Activated CD8-positive, alpha-beta memory T cell treated with anti-CD3 and anti-CD28 coated beads, Interleukin-2, amount 50 U/mL, for 24 hours (primary cell): ENCODE measurements at regions not wholly inside any gene's neighbourhood (a gene's known extent, or its start where the extent isn't known, plus 50 kb on each side); places are given as distances from the start of the nearest gene placed in this dataset.
"Not testable (repeated sequence)": the region's sequence is repeated elsewhere in the genome, so short reads cannot be mapped to it uniquely, and the experiment has no call there.

Experiments used
- DNase-seq: peaks from one replicate; pipeline ENCODE4 v3.0.0-alpha.2; 2020; ENCODE audit errors: extremely low read depth

DNA sequence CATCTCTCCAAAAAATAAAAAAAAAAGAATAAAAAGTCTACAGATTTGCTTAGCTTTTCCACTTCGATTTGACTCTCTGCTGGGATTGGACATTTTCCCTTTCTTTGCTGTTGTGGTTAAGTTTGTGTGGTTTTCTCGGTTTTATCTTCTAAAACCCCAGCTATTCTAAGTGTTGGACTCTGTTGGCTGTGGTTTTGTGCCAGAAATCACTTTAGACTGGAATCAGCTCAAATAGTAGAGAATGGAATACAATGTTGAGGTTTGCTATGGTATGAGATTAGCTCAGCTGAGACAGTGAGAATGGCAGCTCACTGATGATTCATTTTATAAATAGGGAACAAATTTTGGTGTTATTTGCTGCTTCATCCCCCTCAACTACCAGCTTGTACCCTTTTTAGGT is 116.0 kb downstream of the BUB3 start:
- DNase-seq = no peak

DNA sequence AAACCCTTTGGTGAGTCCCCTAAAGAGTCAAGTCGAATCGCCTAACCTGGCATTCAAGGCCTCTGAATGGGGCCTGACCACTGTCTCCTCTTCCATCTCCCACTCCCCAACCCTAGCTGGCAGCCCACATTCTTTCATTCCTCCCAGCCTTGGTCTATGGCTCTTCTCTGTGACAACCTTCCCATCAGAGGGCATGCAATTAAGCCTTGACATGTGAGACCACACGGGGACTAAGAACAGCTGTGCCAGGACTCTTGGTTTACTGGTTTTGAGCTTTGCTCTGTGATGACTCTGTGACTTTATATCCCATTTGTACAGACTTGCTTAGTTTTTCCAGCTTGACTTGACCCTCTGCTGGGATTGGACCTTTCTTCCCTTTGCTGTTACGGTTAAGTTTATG is 116.6 kb downstream of the BUB3 start:
- no peak for DNase-seq

- no peak for DNase-seq
Measured at GRCh38 chr10:123272171-123272570, 118.0 kb downstream of the BUB3 start.

DNA sequence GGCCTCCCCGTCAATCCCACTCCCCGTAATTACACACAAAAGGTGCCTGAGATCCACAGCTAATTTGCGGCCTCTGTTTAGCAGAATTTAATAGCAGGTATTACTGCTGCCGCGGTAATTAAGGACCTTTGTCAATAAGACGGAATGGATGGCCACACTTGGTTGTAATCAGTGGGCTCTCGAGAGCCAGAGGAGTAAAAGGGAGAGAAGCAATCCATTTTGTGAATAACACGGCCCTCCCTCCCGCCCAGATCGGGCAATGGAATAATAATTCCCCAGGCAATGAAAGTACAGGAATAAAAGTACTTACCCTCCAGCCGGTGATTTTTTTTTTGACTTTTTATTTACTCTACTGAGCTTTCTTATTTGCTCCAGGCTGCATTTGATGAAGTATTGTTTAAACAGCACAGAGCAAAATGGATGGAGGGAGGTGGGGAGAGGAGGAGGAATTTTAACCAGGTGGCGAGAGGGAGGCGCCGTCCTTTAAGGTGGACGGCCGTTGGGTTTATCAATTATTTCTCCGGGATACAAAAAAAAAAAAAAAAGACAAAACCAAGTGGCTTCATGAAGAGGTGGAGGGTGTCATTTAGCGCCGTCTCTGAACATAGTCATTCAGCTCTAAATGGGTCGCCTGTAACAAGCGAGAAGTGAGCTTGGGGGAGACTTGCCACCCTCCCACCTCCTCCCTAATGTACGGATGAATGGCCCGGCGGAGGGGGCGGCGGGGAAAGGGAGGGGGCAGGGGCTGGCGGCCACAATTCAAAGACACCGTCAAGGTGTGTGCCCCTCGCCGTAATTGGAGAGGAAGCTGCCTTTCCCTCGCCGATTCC is 120.3 kb downstream of the BUB3 start:
- DNase-seq = no peak

GRCh38 chr10:123275136-123275564 is 120.9 kb downstream of the BUB3 start:
- no peak for DNase-seq

DNA sequence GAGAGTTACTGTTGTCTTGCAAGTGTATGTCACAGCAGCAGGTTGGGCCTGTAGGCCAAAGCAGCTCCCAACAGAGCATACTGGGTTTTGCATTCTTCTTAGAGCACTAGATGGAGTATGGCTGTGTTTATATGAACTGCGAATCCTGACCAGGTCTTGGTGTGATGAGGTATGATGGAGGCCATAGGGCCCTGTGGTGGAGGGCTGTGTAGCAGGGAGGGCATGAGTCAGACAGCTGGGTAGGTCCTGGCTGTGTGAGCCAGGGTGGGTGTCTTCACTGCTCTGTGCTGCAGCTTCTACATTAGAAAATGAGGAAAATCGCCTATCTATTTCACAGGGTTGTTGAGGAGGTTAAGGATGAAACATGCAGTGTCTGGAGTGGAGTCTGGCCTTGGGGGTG is 124.2 kb downstream of the BUB3 start:
- DNase-seq = no peak

- DNase-seq = not testable (repeated sequence)
Measured at GRCh38 chr10:123283371-123283770, 129.2 kb downstream of the BUB3 start.

DNA sequence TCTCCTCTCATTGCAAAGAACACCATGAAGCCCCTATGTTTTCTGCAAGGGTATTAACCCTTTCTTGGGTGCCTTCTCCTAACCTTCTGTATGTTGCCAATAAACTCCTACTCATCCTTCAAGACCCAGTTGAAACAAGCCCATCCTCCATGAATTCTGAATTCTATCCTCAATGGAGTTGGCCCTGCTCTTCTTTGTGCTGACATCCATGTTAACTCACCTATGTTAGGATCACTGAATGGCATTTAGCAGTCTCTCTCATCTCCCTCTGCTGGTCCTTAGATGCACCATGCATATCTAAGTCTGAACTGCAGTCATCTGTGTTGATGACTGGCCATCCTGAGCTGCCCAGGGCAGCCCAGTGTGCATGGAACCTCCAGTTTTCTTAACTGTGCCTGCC is 129.8 kb downstream of the BUB3 start:
- DNase-seq = no peak

DNA sequence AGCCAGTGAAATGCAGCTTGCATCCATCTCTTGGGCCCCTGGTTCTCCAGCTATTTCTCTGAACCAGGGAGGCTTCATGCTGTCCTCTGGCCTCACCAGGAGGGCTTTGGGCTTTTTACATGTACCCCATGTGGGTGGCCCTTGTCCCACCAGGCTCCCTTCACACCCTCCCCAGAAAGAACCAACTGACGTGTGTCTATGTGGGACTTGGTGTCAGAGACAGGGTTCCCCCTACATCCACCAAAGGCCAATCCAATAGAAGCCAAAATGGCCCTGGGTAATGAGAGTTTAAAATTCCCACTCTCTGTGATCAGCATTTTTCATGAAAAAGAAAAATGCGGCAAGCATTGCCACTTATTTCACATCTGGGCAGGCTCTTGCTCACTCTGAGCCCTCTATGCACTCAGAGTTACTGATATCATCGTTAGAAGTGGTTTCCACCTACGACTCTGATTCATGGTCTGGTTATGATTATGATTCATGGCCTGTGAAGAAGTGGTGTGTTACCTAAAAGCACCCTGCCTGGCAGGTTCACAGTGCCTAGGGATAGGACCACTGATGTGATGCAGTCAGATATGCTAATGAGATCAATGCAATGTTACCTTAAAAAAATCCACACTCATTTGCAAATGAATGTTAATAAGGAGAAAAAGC is 133.5 kb downstream of the BUB3 start:
- DNase-seq = peak; percentile 6

GRCh38 chr10:123289432-123289831 is 135.2 kb downstream of the BUB3 start:
- no peak for DNase-seq

GRCh38 chr10:123294109-123294508 is 139.9 kb downstream of the BUB3 start:
- DNase-seq = no peak

DNA sequence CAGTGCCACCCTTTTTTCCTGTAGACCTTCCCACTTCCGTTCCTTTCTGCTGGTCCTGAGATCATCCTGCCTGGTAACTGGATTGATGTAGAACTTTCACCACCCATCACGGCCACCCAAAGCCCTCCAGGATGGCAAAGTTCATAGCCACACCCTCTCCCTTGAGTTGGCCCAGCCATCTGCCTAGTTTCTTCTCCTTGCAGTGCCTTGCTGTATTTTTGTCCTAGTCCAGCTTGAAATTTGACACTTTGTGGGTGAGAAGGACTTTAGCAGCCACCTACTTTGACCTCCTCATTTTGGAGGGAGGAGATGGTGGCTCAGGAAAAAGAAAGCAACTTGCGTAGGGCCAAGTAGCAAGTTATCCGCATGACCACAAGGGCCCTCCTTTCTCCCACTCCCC is 140.7 kb downstream of the BUB3 start:
- DNase-seq = no peak

- DNase-seq = no peak
Measured at GRCh38 chr10:123295644-123296043, 141.4 kb downstream of the BUB3 start.

GRCh38 chr10:123297175-123297574 is 143.0 kb downstream of the BUB3 start:
- DNase-seq = no peak

- no peak for DNase-seq
Measured at GRCh38 chr10:123298583-123298982, 144.4 kb downstream of the BUB3 start.

- DNase-seq = no peak
Measured at GRCh38 chr10:123299598-123299997, 145.4 kb downstream of the BUB3 start.

GRCh38 chr10:123301077-123301857 is 147.1 kb downstream of the BUB3 start:
- DNase-seq = no peak

DNA sequence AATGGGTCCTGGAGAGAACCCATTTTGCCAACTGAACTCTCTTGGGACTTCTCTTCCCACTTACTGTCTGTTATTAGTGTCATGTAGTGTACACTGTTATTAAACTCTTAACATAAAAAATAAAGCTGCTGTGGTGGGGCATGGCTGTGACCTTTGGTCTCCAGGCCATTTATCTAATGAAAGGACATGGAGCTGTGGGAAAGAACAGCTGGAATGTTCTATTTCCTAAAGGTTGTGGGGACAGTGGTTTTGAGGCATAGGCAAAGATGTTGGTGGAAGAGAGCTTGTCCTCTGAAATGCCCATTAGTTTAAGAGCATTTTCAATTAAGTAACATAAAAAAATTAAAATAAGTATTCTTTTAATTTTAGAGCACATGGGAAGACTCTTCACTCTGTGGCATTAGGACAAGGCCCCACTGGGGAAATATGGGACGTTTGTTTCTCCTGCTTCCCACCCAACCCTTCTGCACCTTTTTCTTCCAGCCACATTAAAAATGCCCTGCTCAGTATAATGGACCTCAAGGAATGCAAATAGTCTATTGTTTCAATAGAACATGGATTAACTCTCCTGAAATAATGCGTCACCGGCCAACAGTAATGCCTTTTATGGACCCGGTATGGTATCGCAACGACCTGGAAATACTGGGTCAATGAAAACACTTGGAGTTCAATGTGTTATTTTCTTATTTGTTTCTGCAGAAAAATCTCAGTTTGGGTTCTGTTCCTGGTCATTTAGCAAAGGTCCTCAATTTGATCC is 149.6 kb downstream of the BUB3 start:
- no peak for DNase-seq

DNA sequence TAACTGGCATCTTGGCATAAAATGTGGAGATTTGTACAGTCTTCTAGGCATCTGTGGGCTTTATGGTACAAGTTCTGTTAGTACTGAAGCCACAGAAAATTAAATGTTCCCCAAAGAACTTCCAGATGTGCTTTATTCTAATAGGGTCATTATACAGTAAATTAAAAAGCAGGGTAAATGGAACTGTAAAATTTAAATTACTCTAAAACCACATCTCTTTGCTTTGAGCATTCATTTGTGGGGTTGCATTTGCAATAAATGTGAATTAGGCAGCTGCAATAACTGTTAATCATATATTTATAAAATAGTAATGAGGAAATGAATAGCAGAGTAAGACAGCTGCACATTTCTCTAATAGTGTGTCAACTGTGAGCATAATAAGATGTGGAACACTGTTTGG is 151.5 kb downstream of the BUB3 start:
- DNase-seq = no peak

DNA sequence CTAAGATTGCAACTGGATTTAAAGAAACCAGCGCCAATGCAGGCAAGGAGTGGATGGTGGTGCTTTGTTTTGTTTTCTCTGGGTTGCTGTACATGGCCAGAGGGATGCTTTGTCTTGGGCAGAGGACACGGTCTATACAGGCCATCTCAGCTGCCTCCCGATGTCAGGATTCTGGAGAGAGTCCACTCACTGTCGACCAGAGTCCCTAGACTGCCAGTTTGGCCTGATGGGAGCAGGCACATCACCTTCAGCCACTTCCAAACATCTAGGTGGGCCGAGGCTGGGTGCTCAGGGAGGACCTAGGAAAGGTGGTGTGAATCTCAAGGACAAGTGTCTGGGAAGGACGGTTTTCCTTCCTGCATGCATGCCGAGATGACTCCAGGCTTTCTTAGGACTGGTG is 152.1 kb downstream of the BUB3 start:
- DNase-seq = no peak

DNA sequence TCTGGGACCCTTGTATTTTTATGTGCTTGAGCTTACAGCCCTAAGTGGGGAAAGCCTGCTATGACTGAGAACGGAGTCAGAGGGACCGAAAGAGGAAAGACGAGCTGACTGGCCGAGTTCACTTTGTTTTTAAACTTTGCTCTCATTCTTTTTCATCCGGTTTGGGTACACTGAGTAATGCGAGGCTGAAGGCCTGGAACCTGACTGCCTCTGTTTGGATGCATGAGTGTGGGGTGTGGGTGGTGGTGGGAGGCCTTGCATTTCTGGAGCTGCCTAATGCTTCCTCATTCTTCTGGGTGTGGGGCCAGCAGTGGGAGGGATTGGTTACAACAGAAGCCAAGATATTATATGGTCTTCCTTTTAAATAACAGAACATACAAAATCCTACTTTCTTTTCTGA is 155.5 kb downstream of the BUB3 start:
- no peak for DNase-seq

DNA sequence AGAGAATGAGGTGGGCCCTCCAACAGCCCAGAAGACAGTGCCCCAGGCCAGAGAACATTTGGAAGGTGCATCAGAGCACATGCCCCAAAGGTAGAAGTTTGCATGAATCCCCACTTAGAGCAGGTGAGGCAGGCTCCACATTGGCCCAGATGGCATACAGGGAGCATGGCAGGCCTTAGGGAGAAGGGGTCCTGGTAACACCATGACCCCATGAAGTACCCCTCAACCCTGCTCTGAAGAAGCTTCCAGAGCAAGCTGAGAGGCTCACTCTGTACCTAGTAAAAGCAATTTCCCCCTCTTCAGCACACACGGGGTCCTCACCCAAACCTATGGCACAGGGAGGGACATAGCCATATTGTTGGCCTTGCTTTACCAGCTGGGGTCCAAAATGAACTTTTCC is 162.6 kb downstream of the BUB3 start:
- no peak for DNase-seq
